ENCODE measurements at regions not wholly inside any gene's neighbourhood (a gene's known extent, or its start where the extent isn't known, plus 50 kb on each side); places are given as distances from the start of the nearest gene placed in this dataset.

DNA sequence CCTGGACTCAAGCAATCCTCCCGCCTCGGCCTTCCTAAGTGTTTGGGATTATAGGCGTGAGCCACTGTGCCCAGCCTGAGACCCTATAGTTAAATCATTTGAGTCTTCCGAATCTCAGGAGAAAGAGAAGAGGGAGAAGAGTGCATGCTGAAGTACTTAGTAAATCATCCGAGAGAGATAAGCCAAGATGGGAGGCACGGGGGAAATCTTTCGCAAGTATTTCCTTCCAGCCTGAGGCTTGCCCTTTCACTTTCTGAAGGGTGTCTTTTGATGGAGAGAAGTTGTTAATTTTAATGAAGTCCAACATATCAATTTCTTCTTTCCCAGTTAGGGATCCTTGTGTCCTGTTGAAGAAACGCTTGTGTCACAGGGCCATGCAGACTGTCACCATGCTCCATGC lies 97.1 kb upstream of the SLC6A6 start:
- H4K5ac ChIP-seq (ENCODE audit: insufficient read length, low read depth, low read length), result no peak overlapping the region
- no peak for TF ChIP-seq CTCF (conservative IDR thresholded peaks at IDR 0.05)
- H3T11ph ChIP-seq (ENCODE audit: low read length), result no peak overlapping the region
- no peaks in the 10 kb centered on the region for H4K20me1 ChIP-seq (ENCODE audit: control insufficient read depth, insufficient read depth, insufficient read length)
- no peak overlapping the region for H3K14ac ChIP-seq (ENCODE audit: insufficient read depth, low read length)
- DNase-seq, result no peak
- H2BK12ac ChIP-seq (ENCODE audit: insufficient read length, low read depth, low read length), result no peak overlapping the region
- no peak overlapping the region for H3K4ac ChIP-seq (ENCODE audit: low read depth, low read length)
- no peaks in the 10 kb centered on the region for H3K23me2 ChIP-seq (ENCODE audit: insufficient read length, low read depth, low read length, poor library complexity, severe bottlenecking)
- H3K4me2 ChIP-seq (ENCODE audit: insufficient read depth, insufficient read length, low read length), result no peak overlapping the region
- H3K23ac ChIP-seq (ENCODE audit: insufficient read length, low read depth, low read length), result no peak overlapping the region
- no peaks in the 10 kb centered on the region for H3K79me2 ChIP-seq (ENCODE audit: insufficient read depth, low read length)
- H4K91ac ChIP-seq (ENCODE audit: insufficient read length, low read depth, low read length), result no peak overlapping the region
- H3K79me1 ChIP-seq (ENCODE audit: insufficient read depth, low read depth, low read length, poor library complexity, severe bottlenecking), result no peaks in the 10 kb centered on the region
- H3K9ac ChIP-seq (ENCODE audit: extremely low read depth, insufficient read length, low read length), result no peak overlapping the region
- no peak overlapping the region for H2AFZ ChIP-seq (ENCODE audit: low read length)
- no peak overlapping the region for H2BK5ac ChIP-seq (ENCODE audit: insufficient read length, low read length)
- no peaks in the 10 kb centered on the region; the same call in 1 of the 2 replicates for H3K27me3 ChIP-seq (ENCODE audit: insufficient read depth, low read length)
- H3K27me3 Mint-ChIP-seq (ENCODE audit: low read depth), result peaks cover 34% of the 10 kb centered on the region
- H2BK20ac ChIP-seq (ENCODE audit: low read depth, low read length, poor library complexity, severe bottlenecking), result no peak overlapping the region
- no peak overlapping the region for H3K4me3 Mint-ChIP-seq
- no peak overlapping the region for H2BK120ac ChIP-seq (ENCODE audit: low read depth, low read length, poor library complexity, severe bottlenecking)
- H3K27ac ChIP-seq (ENCODE audit: insufficient read length, low read depth, low read length), result no peak overlapping the region
- WGBS (ENCODE audit: extremely low coverage, insufficient read length, low lambda C conversion rate), result no CpG with 5 or more reads among the region's 8 CpGs
- H2BK15ac ChIP-seq (ENCODE audit: low read depth, low read length), result no peak overlapping the region
- H3K9me3 Mint-ChIP-seq, result no peaks in the 10 kb centered on the region; a peak in 1 of 5 replicates
- H3K18ac ChIP-seq (ENCODE audit: insufficient read length, low read depth, low read length), result no peak overlapping the region
- no peak overlapping the region for H3K56ac ChIP-seq (ENCODE audit: insufficient read length, low read depth, low read length)
- no peak overlapping the region for H4K8ac ChIP-seq (replicated peaks; ENCODE audit: insufficient read length, low read depth, low read length)
- H3K9me3 ChIP-seq (ENCODE audit: control insufficient read depth, low read depth, low read length), result no peaks in the 10 kb centered on the region
- no peak overlapping the region for H3K27ac Mint-ChIP-seq
- H3K4me1 ChIP-seq (ENCODE audit: insufficient read depth, low read length), result no peaks in the 10 kb centered on the region
- no peaks in the 10 kb centered on the region; a peak in 1 of 7 replicates for H3K36me3 Mint-ChIP-seq (ENCODE audit: insufficient read depth in 1 of 3, low read depth in 3 of 3)
- peaks cover 29 to 39% of the 10 kb centered on the region in 2 experiments for H3K4me1 Mint-ChIP-seq
- no peak overlapping the region for H2AK5ac ChIP-seq (ENCODE audit: insufficient read length, low read length)
